Lower lobe of right lung (tissue), 2 donors: ENCODE measurements at regions not wholly inside any gene's neighbourhood (a gene's known extent, or its start where the extent isn't known, plus 50 kb on each side); places are given as distances from the start of the nearest gene placed in this dataset.

ENCODE experiments used
- ATAC-seq, 2 donors: fragments of 200-7000 bp; cut with Tn5 transposase; one replicate each; pipeline ENCODE4 v1.9.1; 2020 to 2022; ENCODE audit warnings: mild to moderate bottlenecking in 2 of 2, moderate library complexity in 2 of 2
- DNase-seq: peaks from one replicate; pipeline ENCODE4 v3.0.0-alpha.2; 2020
- H3K27ac ChIP-seq: fragments of 200-600 bp; one replicate; pipeline ENCODE4 v1.8.0; 2022
- H3K27me3 ChIP-seq: fragments of 200-600 bp; one replicate; pipeline ENCODE4 v1.8.0; 2022; ENCODE audit warnings: low read depth
- H3K36me3 ChIP-seq: fragments of 200-600 bp; one replicate; pipeline ENCODE4 v1.8.0; 2022; ENCODE audit warnings: mild to moderate bottlenecking
- H3K4me1 ChIP-seq: fragments of 200-600 bp; one replicate; pipeline ENCODE4 v1.8.0; 2022
- H3K4me3 ChIP-seq: fragments of 200-600 bp; one replicate; pipeline ENCODE4 v1.8.0; 2022; ENCODE audit warnings: mild to moderate bottlenecking
- H3K9me3 ChIP-seq: fragments of 200-600 bp; one replicate; pipeline ENCODE4 v1.8.0; 2022
- intact Hi-C: fragments of 100-400 bp; cut with DNase I; formaldehyde crosslinking; loops from one replicate; pipeline ENCODE4 v1.11.0; 2022
- TF ChIP-seq, protein P1 (sequence below): fragments of 200-600 bp; IDR thresholded peaks from one replicate; pipeline ENCODE4 v1.8.0; 2022; ENCODE audit warnings: antibody characterized with exemption, mild to moderate bottlenecking
- donor health status: DM: no; HTN: yes; CAD: no; lungs with severe emphysema.

DNA sequence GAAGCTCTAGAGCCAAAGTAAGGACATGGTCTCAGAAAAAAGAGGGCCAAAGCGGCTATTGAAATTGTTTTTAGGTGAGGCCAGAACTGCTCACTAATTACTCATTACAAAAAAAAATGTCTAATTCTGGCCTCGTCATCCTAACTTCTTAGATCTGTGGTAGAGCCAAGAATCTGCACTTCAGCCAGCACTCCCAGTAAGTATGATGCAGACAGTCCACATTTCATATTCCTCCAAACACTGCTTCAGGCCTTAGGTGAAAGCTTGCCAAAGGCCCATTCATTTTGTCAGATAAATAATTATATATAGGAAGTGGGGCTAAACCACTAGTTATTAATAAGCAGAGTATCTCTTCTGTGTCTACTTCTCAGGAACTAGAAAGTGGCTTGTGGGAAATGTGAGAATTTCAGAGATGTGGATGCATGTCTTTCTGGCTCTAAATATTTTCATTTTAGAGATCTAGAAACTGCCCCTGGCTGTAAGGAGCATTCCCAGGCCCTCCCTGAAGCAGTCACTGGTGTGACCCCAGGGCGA is 554.0 kb downstream of the TLE4 start:
- Histone ChIP-seq H3K4me1 (no peaks in the 10 kb centered on the region), H3K9me3 (no peaks in the 10 kb centered on the region), H3K36me3 (no peaks in the 10 kb centered on the region), H3K27me3 (no peaks in the 10 kb centered on the region), H3K27ac (no peak overlapping the region), H3K4me3 (no peak overlapping the region)
- ATAC-seq (no peak), DNase-seq (no peak)
- TF ChIP-seq, protein P1, sequence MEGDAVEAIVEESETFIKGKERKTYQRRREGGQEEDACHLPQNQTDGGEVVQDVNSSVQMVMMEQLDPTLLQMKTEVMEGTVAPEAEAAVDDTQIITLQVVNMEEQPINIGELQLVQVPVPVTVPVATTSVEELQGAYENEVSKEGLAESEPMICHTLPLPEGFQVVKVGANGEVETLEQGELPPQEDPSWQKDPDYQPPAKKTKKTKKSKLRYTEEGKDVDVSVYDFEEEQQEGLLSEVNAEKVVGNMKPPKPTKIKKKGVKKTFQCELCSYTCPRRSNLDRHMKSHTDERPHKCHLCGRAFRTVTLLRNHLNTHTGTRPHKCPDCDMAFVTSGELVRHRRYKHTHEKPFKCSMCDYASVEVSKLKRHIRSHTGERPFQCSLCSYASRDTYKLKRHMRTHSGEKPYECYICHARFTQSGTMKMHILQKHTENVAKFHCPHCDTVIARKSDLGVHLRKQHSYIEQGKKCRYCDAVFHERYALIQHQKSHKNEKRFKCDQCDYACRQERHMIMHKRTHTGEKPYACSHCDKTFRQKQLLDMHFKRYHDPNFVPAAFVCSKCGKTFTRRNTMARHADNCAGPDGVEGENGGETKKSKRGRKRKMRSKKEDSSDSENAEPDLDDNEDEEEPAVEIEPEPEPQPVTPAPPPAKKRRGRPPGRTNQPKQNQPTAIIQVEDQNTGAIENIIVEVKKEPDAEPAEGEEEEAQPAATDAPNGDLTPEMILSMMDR: no peak
- intact Hi-C loops: no loop called here

DNA sequence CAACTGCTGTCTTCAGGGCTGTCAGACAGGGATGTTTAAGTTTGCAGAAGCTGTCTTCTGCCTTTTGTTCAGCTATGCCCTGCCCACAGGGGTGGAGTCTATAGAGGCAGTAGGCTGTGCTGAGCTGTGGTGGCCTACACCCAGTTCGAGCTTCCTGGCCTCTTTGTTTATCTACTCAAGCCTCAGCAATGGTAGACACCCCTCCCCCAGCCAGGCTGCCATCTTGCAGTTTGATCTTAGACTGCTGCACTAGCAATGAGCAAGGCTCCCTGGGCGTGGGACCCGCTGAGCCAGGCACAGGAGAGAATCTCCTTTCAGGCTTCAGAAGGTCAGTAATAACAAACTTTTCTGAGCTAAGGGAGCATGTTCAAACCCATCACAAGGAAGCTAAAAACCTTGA is 545.3 kb downstream of the TLE4 start:
- TF ChIP-seq, protein P1: no peak
- DNase-seq (no peak), ATAC-seq (no peak)
- no peaks in the 10 kb centered on the region for H3K9me3 ChIP-seq
- H3K27ac ChIP-seq: no peak overlapping the region
- no peaks in the 10 kb centered on the region for H3K4me1 ChIP-seq
- H3K4me3 ChIP-seq: no peak overlapping the region
- intact Hi-C loops: no loop called here
- H3K27me3 ChIP-seq: no peaks in the 10 kb centered on the region
- H3K36me3 ChIP-seq: no peaks in the 10 kb centered on the region

DNA sequence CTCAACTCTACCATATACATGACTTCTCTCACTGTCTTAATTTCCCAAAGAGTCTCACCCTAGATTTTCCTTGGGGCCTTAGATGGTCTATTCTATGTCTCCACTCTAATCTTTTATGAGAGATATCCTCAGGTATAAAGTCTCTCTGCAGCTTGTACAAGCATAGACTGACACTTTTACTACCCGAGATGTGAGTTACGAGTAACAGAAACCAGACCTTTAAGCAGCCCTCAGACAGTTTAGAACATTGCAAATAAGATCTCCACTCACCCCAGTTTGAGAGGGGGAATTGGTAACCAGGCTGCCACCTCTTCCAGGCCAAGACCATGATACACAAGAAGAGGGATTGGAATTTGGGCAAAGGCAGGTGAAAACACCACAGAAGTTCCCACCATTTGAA is 542.5 kb downstream of the TLE4 start:
- intact Hi-C loops: no loop called here
- DNase-seq (no peak), ATAC-seq (no peak)
- no peak overlapping the region for H3K27ac ChIP-seq
- TF ChIP-seq, protein P1: no peak
- no peaks in the 10 kb centered on the region for H3K36me3 ChIP-seq
- no peaks in the 10 kb centered on the region for H3K27me3 ChIP-seq
- no peaks in the 10 kb centered on the region for H3K4me1 ChIP-seq
- H3K4me3 ChIP-seq: no peak overlapping the region
- no peaks in the 10 kb centered on the region for H3K9me3 ChIP-seq

DNA sequence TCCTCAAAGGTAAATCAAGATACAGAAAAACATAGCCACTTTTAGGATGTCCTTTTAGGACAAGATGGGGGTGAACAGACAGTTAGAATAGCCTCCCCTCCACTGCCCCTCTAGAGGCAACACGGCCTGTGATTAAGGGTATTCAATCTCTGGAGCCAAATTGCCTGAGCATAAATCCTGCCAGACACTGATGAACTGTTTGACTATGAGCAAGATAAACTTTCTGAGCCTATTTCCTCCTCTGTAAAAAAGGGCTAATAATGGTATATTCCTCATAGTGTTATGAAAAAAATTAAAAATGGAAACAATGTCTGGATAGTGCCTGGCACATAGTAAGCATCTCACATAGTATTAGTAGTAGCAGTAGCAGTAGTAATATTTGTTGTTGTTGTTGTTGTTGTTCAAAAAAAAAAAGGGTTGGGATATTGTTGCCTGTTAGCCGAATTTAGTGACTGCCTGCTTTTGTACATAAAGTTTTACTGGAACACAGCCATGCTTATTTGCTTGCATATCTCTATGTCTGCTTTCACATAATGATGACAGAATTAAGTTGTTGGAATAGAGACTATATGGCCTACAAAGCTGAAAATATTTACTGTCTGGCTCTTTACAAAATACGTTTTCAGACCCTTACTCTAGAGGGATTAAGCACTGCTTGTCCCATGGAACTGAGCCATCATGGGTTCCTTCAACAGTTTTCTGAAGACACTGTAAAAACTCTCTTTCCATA is 536.3 kb downstream of the TLE4 start:
- Histone ChIP-seq H3K9me3 (no peaks in the 10 kb centered on the region), H3K27ac (no peak overlapping the region), H3K4me1 (no peaks in the 10 kb centered on the region), H3K4me3 (no peak overlapping the region), H3K27me3 (no peaks in the 10 kb centered on the region), H3K36me3 (no peaks in the 10 kb centered on the region)
- intact Hi-C loops: no loop called here
- TF ChIP-seq, protein P1: no peak
- DNase-seq (no peak), ATAC-seq (no peak)

DNA sequence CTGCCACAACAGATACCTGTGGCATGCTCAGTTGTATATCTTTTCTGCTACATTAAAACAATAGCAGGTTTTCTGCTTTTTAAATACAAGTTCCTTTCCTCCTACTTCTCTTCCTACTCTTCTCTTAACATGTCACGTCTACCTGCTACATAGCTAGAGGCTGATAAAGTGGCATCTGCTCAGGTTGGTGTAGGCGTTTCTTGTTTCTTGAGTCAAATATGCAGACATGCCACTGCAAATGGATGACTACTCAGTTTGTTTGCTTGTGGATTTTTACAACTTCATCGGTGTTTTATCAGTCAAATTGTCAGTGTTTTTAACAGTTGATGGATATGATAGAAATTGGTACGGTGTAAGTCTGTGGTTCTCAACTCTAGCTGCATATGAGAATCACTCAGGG is 525.7 kb downstream of the TLE4 start:
- TF ChIP-seq, protein P1: no peak
- H3K4me3 ChIP-seq: no peak overlapping the region
- no peak for DNase-seq
- intact Hi-C loops: no loop called here
- H3K4me1 ChIP-seq: no peaks in the 10 kb centered on the region
- H3K27ac ChIP-seq: no peak overlapping the region
- H3K36me3 ChIP-seq: no peaks in the 10 kb centered on the region
- no peaks in the 10 kb centered on the region for H3K9me3 ChIP-seq
- ATAC-seq: no peak
- H3K27me3 ChIP-seq: no peaks in the 10 kb centered on the region
